ENCODE measurements at regions not wholly inside any gene's neighbourhood (a gene's known extent, or its start where the extent isn't known, plus 50 kb on each side); places are given as distances from the start of the nearest gene placed in this dataset.

DNA sequence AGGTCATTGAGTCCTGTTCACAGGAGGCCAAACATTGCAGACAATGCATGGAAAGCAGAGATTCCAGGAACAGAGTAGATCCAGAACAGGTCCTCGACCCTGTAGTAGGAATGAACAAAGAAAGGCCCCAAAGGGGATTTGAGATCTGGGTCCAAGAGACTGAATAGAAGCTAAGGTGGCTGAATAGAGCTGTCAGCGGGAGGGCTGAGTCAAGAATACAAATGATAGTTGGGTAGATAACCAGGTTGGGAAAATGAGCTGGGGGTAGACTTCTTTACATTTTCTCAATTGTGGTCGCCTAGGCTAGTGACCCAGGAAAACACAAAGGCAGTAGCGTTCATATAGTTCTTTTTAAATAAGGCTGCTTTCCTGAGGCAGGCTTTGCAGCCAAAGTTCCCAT, 103.4 kb upstream of the ELMO1 start:
- TF ChIP-seq, protein P1, sequence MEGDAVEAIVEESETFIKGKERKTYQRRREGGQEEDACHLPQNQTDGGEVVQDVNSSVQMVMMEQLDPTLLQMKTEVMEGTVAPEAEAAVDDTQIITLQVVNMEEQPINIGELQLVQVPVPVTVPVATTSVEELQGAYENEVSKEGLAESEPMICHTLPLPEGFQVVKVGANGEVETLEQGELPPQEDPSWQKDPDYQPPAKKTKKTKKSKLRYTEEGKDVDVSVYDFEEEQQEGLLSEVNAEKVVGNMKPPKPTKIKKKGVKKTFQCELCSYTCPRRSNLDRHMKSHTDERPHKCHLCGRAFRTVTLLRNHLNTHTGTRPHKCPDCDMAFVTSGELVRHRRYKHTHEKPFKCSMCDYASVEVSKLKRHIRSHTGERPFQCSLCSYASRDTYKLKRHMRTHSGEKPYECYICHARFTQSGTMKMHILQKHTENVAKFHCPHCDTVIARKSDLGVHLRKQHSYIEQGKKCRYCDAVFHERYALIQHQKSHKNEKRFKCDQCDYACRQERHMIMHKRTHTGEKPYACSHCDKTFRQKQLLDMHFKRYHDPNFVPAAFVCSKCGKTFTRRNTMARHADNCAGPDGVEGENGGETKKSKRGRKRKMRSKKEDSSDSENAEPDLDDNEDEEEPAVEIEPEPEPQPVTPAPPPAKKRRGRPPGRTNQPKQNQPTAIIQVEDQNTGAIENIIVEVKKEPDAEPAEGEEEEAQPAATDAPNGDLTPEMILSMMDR (IDR thresholded peaks at IDR 0.05): no peak
- TF ChIP-seq POLR2A (IDR thresholded peaks at IDR 0.05): no peak
